KOPT-K1 (cell line): ENCODE measurements at regions not wholly inside any gene's neighbourhood (a gene's known extent, or its start where the extent isn't known, plus 50 kb on each side); places are given as distances from the start of the nearest gene placed in this dataset.
"Not testable (repeated sequence)": the region's sequence is repeated elsewhere in the genome, so short reads cannot be mapped to it uniquely, and the experiment has no call there.

Source experiments
- H3K27ac ChIP-seq: fragments of 200-600 bp; sonication (generic); 2 replicates; pipeline ENCODE4 v1.5.1; 2016; ENCODE audit warnings: antibody characterized with exemption, mild to moderate bottlenecking, low read depth, low read length; ENCODE audit not compliant: poor library complexity, severe bottlenecking
- H3K36me3 ChIP-seq: fragments of 200-600 bp; sonication (generic); 2 replicates; pipeline ENCODE4 v1.5.1; 2017; ENCODE audit warnings: antibody characterized with exemption, mild to moderate bottlenecking, low read length, moderate library complexity; ENCODE audit not compliant: insufficient read depth
- H3K9me3 ChIP-seq: fragments of 200-600 bp; sonication (generic); 2 replicates; pipeline ENCODE4 v1.5.1; 2017; ENCODE audit warnings: antibody characterized with exemption, low read length, mild to moderate bottlenecking; ENCODE audit not compliant: insufficient read depth, poor library complexity, severe bottlenecking

DNA sequence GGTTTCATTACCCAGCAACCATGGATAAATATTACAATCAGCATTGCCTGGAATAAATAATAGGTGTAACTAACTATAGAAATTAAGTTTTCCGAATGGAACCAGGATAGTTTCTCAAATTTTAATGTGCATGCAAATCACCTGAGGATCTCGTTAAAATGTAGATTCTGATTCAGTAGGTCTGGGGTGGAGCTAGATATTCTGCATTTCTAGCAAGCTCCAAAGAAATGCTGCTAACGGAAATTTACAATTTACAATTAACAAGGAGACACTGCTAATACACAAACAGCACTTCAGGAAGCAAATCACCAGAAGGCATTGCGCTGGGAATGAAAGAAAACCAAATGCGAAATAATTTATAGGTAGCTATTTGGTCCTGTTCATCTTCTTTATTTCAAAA is 597.5 kb upstream of the KLF12 start:
- Histone ChIP-seq H3K36me3 (no peaks in the 10 kb centered on the region), H3K9me3 (no peaks in the 10 kb centered on the region), H3K27ac (no peak overlapping the region)

DNA sequence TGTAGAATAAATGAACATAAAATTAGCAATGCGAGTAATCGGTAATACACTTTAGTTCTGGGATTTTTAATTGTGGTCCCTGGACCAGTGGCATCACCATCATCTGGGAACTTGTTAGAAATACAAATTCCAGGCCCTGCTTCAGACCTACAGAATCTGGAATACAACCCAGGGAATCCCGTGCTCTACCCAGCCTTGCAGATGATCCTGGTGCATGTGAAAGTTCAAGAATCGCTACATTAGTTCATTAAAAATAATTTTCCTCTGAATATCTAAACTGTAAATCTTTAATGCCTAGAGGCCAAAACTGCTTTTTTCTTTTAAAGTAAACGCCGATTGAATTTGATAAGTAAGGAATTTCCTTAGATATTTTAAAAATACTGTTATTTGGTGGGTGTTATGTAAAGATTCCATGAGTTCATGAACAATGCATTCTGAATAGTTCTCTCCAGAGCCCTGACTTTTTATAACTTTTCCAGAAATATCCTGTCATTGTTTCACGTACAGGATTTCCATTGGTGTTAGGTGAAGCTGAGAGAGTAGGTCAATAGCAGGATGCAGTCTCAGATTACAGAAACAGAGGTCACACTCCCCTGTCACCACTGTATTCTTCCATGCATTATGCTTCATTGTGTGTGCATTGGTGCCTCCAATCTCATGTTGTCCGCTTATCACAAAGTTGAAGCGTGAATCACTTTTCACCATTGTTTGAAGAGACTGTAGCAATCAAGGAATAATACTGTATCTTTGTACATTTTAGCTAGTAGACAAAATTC is 596.5 kb upstream of the KLF12 start:
- Histone ChIP-seq H3K27ac (no peak overlapping the region), H3K36me3 (no peaks in the 10 kb centered on the region), H3K9me3 (no peaks in the 10 kb centered on the region)

DNA sequence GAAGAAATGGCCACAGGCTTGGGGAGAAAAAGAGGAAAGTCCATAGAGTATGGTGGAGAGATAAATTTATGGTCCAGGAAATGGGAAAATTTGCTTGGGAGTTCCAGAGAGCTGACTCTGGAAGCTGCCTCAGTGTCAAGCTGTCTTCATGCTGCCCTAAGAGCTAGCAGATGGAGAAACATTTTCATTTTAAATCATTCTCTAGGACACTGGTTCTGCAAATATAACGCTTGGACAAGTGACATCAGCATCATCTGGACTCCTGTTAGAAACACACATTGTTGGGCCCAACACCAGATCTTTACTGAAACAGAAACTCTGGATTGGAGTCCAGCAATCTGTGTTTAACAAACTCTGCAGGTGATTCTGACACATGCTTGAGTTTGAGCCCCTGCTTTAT is 592.0 kb upstream of the KLF12 start:
- H3K36me3 ChIP-seq, result no peaks in the 10 kb centered on the region
- no peak overlapping the region for H3K27ac ChIP-seq
- no peaks in the 10 kb centered on the region for H3K9me3 ChIP-seq

DNA sequence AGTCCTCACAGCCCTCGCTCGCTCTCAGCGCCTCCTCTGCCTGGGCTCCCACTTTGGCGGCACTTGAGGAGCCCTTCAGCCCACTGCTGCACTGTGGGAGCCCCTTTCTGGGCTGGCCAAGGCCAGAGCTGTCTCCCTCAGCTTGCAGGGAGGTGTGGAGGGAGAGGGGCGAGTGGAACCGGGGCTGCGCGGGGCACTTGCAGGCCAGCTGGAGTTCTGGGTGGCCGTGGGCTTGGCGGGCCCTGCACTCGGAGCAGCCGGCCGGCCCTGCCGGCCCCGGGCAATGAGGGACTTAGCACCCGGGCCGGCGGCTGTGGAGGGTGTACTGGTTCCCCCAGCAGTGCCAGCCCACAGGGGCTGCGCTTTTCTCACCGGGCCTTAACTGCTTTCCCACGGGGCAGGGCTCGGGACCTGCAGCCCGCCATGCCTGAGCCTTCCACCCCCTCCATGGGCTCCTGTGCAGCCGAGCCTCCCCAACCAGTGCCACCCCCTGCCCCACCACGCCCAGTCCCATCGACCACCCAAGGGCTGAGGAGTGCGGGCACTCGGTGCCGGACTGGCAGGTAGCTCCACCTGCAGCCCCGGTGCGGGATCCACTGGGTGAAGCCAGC is 584.1 kb upstream of the KLF12 start:
- H3K36me3 ChIP-seq, H3K9me3 ChIP-seq, H3K27ac ChIP-seq: not testable (repeated sequence)

DNA sequence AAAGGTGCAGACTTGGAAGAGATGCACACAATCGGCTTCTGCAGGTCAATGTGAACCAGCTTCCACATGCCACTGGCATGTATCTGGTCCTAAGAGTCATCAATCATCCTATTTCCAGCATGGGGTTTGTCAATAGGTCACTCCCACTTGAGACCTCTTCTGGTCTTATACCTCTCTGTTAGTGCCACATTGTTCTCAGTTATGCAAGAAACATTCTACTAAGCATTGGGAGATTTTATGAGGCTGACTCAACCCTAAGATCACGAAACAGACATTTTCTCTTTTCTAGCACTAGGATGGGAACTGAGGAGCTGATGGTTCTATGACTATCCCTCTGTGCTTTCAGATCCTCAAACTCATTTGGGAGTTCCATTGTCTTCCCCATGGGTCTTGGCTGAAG is 581.5 kb upstream of the KLF12 start:
- Histone ChIP-seq H3K36me3 (no peaks in the 10 kb centered on the region), H3K9me3 (no peaks in the 10 kb centered on the region), H3K27ac (no peak overlapping the region)

DNA sequence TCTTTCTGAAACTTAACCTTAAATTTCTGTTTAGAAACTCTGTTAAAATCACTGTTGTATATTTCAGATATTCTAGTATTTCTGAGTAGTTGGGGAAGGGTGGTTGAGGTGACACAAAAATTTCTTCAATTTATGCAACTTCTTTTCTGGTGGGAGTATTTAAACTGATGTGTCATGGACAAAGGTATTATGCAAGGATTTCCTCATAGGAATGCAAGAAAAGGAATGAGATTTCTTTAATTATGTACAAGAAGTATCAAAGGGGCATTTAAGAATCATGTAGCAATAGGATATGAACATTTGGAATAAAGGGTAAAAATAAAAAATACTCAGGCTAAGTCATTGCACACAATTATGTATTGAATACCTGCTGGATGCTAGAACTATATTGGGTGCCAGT is 575.8 kb upstream of the KLF12 start:
- H3K27ac ChIP-seq, result no peak overlapping the region
- H3K9me3 ChIP-seq, result no peaks in the 10 kb centered on the region
- no peaks in the 10 kb centered on the region for H3K36me3 ChIP-seq

DNA sequence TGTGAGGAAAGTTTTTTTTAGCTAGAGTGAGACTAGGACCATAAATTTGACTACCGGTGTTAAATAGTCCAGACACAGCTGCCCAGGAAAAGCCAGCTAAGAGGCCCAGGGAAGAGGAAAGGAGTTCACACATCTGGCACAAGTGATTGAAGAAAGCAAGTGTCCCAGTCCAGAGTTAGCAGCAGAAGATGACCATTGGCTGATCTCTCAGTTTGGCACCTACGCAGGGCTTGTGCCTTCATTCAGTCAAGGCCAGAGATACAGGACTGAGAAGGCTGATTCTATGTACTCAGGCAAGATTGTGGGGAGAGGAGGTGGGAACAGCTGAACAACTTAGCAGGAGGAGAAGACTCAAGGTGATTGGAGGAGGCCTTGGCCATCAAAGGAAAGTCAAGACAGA is 575.0 kb upstream of the KLF12 start:
- no peaks in the 10 kb centered on the region for H3K36me3 ChIP-seq
- H3K27ac ChIP-seq, result no peak overlapping the region
- no peaks in the 10 kb centered on the region for H3K9me3 ChIP-seq

DNA sequence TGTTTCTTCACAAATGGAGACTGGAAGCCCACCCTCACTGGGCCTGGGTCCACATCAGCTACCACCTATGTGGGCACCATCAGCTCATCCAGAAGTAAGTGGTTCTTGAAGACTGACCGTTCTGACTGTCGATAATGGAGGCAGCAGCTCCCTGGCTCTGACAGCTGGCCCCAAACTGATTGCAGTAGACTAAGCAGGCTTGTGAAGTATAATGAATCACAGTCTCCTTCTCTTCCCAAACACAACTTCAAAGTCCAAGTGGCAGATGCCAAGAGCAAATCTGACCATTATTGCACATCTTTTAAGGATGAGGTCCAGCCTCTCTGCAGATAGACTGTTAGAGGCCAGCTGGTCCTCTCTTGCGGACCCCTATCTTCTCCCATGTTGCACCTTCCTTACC is 574.4 kb upstream of the KLF12 start:
- Histone ChIP-seq H3K36me3 (no peaks in the 10 kb centered on the region), H3K27ac (no peak overlapping the region), H3K9me3 (no peaks in the 10 kb centered on the region)

DNA sequence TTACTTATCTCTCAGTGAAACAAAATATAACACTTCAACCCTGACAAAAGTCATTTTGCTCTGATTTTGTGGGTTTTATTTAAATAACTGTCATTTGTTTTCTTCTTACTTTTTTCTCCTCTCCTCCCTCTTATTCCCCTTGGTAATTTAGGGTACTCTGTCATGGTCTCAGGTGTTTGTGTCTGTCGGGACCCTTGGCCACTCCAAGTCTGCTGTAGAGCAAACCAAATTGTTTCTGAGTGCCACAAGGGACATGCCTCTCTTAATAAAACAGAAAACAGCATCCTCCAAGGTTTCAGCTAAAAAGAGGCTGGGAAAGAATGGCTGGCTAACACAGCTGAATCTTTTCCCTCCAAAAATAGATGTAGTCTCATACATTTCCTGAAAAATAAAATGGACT is 573.1 kb upstream of the KLF12 start:
- Histone ChIP-seq H3K36me3 (no peaks in the 10 kb centered on the region), H3K9me3 (no peaks in the 10 kb centered on the region), H3K27ac (no peak overlapping the region)

DNA sequence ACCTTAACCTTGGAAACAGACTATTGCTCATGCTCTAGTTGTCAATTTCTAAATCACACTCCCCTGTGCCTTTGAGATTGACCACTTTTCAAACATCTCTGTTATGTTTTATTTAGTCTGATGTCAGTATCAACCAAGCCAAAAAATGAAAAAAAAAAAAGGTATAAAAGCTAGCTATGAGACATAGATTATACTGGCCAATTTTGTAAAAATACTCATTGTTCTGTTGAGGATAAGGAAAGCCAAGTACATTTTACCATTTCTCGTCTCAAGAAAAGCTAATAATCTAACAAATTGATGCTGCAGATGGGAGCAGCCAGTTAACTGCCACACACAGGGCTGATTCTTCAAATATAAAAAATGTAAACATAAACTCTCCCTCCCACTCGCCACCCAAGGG is 572.6 kb upstream of the KLF12 start:
- Histone ChIP-seq H3K36me3 (no peaks in the 10 kb centered on the region), H3K27ac (no peak overlapping the region), H3K9me3 (no peaks in the 10 kb centered on the region)

DNA sequence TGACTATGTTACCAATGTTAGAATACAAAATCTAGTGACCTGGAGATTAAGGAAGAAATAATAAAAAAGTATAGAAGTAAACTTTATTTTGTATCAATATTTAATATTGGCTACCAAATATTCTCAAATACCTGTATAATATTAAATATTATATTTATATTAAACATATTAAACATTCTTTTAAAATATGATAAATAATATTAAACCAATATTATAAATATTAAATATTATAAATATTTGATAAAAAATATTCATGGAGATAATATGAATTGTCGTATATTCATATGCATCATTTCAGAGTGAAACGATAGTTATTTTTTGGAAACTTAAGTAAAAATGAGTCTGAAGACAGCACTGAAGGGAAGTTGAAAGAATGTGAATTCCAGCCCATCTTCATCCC is 571.2 kb upstream of the KLF12 start:
- H3K9me3 ChIP-seq, result no peaks in the 10 kb centered on the region
- H3K27ac ChIP-seq, result no peak overlapping the region
- no peaks in the 10 kb centered on the region for H3K36me3 ChIP-seq

DNA sequence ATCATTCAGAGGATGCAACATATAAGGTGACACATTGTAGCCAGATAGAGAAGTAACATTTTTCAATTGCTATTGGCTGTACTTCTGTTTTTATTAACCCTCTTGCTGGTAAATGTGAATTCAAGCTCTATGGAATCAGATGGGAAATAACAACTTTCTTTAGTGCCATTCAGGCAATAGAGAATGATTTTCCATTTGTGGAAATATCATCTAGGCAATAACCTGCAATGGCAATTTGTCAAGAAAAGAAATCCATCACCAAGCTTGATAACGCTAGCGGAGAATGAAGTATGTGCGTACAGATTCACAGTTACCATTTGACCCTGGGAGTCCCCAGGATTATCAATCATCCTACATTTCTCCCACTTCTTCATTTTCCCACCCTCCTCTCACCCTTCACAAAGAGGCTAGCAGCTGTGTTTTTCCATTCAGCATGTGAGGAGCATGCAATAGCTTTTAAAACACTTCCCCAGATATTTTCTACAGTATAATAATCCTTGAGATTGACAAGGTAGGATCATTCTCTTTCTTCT is 569.7 kb upstream of the KLF12 start:
- H3K36me3 ChIP-seq, result no peaks in the 10 kb centered on the region
- no peak overlapping the region for H3K27ac ChIP-seq
- H3K9me3 ChIP-seq, result no peaks in the 10 kb centered on the region

DNA sequence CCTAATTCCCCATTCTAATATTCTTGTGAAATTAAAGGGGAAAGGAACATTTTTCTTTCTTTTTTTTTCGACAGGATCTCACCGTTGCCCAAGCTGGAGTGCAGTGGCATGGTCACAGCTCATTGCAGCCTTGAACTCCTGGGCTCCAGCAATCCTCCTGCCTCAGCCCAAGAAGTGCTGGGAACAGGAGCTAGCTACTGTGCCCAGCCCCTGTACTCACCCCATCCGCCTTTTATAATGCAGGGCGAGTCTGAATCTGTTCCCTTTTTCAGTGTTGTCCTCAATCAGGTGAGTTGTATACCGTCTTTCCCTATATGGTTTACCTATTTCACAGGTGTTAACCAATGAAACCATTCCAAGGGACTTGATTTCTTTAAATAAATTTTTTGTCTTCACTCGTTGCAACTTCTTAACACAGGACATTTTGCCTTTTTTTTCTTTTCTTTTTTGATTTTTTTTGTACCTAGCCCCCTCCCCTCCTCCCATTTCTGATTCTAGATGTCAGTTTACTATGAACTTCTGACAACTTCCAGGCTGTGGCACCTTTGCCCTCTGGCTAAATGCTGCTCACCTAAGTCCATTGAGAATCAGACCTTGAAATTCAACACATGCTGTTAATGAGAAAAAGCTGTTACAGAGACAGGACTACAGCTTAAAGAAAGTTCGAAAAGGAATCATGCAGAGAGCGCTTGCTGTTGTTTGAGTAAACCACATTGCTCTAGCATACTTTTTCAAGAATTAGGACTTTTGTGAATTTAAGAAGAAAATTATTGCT is 562.1 kb upstream of the KLF12 start:
- Histone ChIP-seq H3K9me3 (peaks cover 3% of the 10 kb centered on the region), H3K36me3 (no peaks in the 10 kb centered on the region)

DNA sequence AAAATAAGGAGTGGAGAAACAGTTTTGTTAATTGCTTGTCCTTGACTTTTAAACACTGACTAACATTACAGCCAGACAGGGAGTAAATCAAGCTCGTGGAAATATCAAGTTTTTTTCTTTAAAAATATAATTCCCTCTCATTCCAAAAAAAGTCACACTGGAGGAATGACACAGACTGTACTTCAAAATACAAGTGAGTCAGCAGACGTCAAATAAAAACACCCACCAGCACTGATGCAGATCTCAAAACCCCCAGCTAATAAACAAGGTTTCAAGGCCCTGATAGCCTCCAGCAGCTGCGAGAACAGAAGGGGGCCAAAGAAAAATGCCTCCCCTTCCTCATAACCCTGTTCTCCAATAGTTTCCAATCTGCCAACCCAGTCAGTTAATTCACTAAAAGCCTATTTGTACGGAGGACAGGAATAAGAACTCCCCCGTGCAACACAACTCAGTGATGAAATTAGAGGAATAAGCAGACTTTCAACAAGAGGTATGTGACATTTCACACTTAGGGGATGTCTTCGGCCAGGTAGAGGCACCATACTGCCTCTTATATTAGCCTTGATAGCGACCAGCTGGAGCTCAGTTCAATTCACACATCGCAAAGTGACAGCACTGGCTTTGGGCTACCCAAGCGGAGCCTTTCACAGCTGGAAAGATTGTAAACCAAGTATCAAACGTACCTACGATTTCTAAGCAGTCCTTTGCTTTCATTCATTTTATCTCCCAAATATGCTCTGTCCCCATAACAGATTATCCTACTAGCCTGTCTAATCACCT is 561.0 kb upstream of the KLF12 start:
- no peak overlapping the region for H3K27ac ChIP-seq
- peaks cover 3% of the 10 kb centered on the region for H3K9me3 ChIP-seq
- H3K36me3 ChIP-seq, result no peaks in the 10 kb centered on the region

More for the DNA sequence above, 562.1 kb upstream of the KLF12 start:
- H3K27ac ChIP-seq, result no peak overlapping the region
